ENCODE measurements at regions not wholly inside any gene's neighbourhood (a gene's known extent, or its start where the extent isn't known, plus 50 kb on each side); places are given as distances from the start of the nearest gene placed in this dataset.

GRCh38 chr2:186972281-186972970 is 123.5 kb upstream of the ZSWIM2 start:
- no peak for TF ChIP-seq CTCF (IDR thresholded peaks at IDR 0.05)
- TF ChIP-seq POLR2A (IDR thresholded peaks at IDR 0.05), result no peak

All from heart left ventricle (tissue), 13 donors.